BJ (cell line): ENCODE measurements at regions not wholly inside any gene's neighbourhood (a gene's known extent, or its start where the extent isn't known, plus 50 kb on each side); places are given as distances from the start of the nearest gene placed in this dataset.

Source experiments
- CTCF ChIA-PET: fragments of 350-600 bp; formaldehyde crosslinking; extraction: SDS; loops from one replicate; lab custom pipeline; 2021; ENCODE audit warnings: antibody characterized with exemption, inconsistent platforms; lab: Yijun Ruan, JAX
- POLR2A ChIA-PET: fragments of 300-600 bp; sonication (Branson Sonifier 250); formaldehyde crosslinking; extraction: SDS; loops from one replicate; lab custom pipeline; 2021; ENCODE audit warnings: antibody characterized with exemption; lab: Charles Lee
- DNase-seq: peaks from one replicate; pipeline ENCODE4 v3.0.0-alpha.2; 2011; ENCODE audit warnings: low read depth
- H3K27me3 ChIP-seq: 2 replicates; pipeline ENCODE4 v1.6.0; 2011; ENCODE audit warnings: low read length; ENCODE audit not compliant: control insufficient read depth, insufficient read depth
- H3K36me3 ChIP-seq: 2 replicates; pipeline ENCODE4 v1.5.1; 2011; ENCODE audit warnings: low read length; ENCODE audit not compliant: control insufficient read depth, insufficient read depth
- H3K4me3 ChIP-seq: 2 replicates; pipeline ENCODE4 v1.5.1; 2011; ENCODE audit warnings: low read depth, mild to moderate bottlenecking, control low read depth, low read length
- TF ChIP-seq, protein P1 (sequence below): IDR thresholded peaks from 2 replicates; pipeline ENCODE4 v1.5.1; 2011; ENCODE audit warnings: low read depth, mild to moderate bottlenecking, control low read depth, inconsistent platforms, low read length, moderate library complexity; ENCODE audit not compliant: insufficient read depth

DNA sequence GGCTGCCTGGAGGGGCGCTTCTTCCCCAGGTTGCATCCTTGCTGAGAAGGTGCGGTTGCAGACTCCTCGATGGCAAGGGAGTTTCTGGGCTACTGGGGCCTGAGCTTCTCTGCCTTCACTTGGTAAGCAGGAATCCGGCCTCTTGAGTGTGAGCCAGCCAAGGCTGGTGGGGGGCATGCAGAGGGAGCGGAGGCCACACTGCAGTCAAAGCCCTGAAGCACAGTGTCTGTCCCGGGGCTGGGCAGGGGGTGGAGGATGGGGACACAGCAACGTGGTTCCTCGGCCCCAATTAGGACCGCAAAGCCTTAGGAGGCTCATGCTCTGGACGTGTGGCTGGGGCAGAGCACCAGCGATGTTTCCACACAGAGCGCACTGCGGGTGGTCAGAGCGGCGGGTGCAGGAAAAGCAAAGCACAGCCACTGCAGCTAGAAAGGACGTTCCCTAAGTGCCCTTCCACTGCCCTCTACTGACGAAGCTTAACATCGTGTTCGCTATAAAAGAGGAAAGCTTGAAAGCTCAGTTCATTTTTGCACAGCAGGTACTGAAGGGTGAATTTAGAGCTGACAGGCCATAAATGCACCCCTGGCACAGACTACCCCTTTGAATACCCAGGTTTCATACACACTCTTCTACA lies 60.7 kb upstream of the COG2 start:
- Histone ChIP-seq H3K27me3 (no peaks in the 10 kb centered on the region), H3K4me3 (no peak overlapping the region), H3K36me3 (no peaks in the 10 kb centered on the region)
- TF ChIP-seq, protein P1, sequence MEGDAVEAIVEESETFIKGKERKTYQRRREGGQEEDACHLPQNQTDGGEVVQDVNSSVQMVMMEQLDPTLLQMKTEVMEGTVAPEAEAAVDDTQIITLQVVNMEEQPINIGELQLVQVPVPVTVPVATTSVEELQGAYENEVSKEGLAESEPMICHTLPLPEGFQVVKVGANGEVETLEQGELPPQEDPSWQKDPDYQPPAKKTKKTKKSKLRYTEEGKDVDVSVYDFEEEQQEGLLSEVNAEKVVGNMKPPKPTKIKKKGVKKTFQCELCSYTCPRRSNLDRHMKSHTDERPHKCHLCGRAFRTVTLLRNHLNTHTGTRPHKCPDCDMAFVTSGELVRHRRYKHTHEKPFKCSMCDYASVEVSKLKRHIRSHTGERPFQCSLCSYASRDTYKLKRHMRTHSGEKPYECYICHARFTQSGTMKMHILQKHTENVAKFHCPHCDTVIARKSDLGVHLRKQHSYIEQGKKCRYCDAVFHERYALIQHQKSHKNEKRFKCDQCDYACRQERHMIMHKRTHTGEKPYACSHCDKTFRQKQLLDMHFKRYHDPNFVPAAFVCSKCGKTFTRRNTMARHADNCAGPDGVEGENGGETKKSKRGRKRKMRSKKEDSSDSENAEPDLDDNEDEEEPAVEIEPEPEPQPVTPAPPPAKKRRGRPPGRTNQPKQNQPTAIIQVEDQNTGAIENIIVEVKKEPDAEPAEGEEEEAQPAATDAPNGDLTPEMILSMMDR: no peak
- ChIA-PET POLR2A (no interaction called here), CTCF (interaction anchor here (1.0 kb wide), 1 partner anchor 155 kb away, joined by 3 read pairs; no protein-coding TSS in a partner anchor)
- no peak for DNase-seq

GRCh38 chr1:230578616-230579015 lies 63.7 kb upstream of the COG2 start:
- Histone ChIP-seq H3K4me3 (no peak overlapping the region), H3K36me3 (no peaks in the 10 kb centered on the region), H3K27me3 (no peaks in the 10 kb centered on the region)
- POLR2A ChIA-PET: no interaction called here
- TF ChIP-seq, protein P1: no peak
- CTCF ChIA-PET: no interaction called here
- no peak for DNase-seq

DNA sequence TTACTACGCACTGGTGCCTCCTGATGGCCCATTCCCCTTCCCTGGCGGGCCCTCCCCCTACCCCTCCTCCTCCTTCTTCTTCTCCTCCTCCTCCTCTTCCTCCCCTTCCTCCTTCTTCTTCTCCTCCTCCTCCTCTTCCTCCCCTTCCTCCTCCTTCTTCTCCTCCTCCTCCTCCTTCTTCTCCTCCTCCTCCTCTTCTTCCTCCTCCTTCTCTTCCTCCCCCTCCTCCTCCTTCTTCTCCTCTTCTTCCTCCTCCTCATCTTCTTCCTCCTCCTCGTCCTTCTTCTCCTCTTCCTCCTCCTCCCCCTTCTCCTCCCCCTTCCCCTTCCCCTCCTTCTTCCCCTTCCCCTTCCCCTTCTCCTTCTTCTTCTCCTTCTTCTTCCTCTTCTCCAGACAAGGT lies 64.7 kb upstream of the COG2 start:
- CTCF ChIA-PET: no interaction called here
- DNase-seq: no peak
- POLR2A ChIA-PET: no interaction called here
- Histone ChIP-seq H3K4me3 (no peak overlapping the region), H3K27me3 (no peaks in the 10 kb centered on the region), H3K36me3 (no peaks in the 10 kb centered on the region)
- TF ChIP-seq, protein P1: no peak

- CTCF ChIA-PET: no interaction called here
- POLR2A ChIA-PET: no interaction called here
- DNase-seq: no peak
- TF ChIP-seq, protein P1: no peak
- no peak overlapping the region for H3K4me3 ChIP-seq
- H3K36me3 ChIP-seq: no peaks in the 10 kb centered on the region
- no peaks in the 10 kb centered on the region for H3K27me3 ChIP-seq
Measured at GRCh38 chr1:230575886-230576500, 66.3 kb upstream of the COG2 start.

DNA sequence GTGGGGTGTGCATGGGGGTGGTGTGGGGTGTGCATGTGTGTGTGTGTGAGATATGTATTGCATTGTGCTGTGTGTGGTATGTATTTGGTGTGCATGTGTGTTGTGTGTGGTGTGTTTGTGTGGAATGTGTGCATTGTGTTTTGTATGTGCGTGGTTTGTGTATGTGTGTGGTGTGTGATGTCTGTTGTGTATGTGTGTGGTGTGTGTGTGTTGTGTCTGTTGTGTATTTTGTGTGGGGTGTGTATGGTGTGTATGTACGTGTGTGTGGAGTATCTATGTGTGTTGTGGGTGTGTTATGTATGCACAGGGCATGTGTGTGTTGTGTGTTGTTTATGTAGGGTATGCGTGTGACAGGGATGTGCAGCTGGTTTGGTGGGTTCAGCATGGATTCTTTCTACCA lies 67.8 kb upstream of the COG2 start:
- H3K4me3 ChIP-seq: no peak overlapping the region
- CTCF ChIA-PET: no interaction called here

More for the DNA sequence above, 67.8 kb upstream of the COG2 start:
- DNase-seq: no peak
- no peaks in the 10 kb centered on the region for H3K27me3 ChIP-seq
- H3K36me3 ChIP-seq: no peaks in the 10 kb centered on the region
- TF ChIP-seq, protein P1: no peak
- POLR2A ChIA-PET: no interaction called here
